ENCODE measurements at regions not wholly inside any gene's neighbourhood (a gene's known extent, or its start where the extent isn't known, plus 50 kb on each side); places are given as distances from the start of the nearest gene placed in this dataset.

GRCh38 chr10:111203615-111204014 is 126.8 kb downstream of the ADRA2A start:
- no peak for DNase-seq

- DNase-seq: no peak
Measured at GRCh38 chr10:111204838-111205237, 128.0 kb downstream of the ADRA2A start.

- DNase-seq: no peak
Measured at GRCh38 chr10:111206521-111206920, 129.7 kb downstream of the ADRA2A start.

- peak in 1 of 2 experiments; percentile 6 for DNase-seq
Measured at GRCh38 chr10:111207500-111207899, 130.7 kb downstream of the ADRA2A start.

- no peak for DNase-seq
Measured at GRCh38 chr10:111208951-111209350, 132.1 kb downstream of the ADRA2A start.

DNA sequence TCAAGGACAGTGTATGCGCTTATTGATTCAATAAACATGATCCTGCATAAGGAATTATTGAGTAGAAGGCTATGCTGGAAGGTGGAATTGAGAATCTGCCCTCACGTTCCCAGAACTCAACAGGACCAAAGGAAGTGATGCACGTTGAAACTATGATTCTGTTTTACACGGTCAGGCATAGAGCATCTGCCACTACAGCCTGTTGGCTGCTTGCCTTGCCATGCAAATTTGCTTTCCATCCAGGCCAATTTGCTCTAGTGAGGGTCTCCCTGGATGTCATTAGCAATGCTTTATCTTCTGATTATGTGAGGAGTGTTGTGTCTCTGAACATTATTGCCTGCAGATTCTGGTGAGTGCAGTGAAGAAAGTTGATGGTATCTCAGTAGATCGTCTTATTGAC is 132.9 kb downstream of the ADRA2A start:
- no peak for DNase-seq

DNA sequence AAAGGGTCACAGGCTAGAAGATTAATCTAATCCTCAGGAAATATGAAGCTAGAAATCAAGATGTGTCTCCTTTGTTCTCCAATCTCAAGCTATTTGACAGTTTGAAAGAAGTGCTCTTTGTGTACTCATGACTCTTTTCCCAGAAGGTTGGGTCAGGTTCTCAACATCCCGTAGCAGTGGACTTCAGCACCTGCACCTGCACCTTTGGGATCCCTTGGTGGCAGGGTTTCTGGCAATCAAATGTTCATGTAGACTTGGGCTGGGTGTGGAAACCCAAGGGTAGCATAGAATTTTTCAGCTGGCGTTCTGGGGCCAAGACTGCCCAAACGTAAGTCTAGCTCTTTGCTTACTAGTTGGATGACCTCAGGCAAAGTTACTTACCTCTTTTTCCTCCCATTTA is 134.4 kb downstream of the ADRA2A start:
- DNase-seq: no peak

- no peak for DNase-seq
Measured at GRCh38 chr10:111211706-111212105, 134.9 kb downstream of the ADRA2A start.

- no peak for DNase-seq
Measured at GRCh38 chr10:111221682-111222480, 145.1 kb downstream of the ADRA2A start.

DNA sequence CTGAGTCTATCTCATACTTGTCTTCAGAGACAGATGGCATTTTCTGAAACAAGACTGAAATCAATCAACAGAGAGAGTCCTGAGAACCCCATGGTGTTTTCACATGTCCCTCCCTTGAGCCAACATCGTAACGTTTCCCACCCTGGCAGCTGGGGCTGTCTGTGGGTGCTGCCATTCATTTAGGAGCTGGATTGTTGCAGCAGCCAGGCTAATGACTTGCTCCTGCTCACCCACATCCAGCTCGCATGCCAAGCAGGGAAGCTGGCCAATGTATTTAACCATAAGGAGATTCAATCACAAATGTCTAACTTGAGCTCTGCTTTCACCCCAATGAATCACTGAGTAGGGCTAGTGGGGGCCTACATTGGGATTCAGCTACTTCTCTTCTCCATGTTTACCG is 146.1 kb downstream of the ADRA2A start:
- no peak for DNase-seq

- no peak for DNase-seq
Measured at GRCh38 chr10:111231779-111232178, 154.9 kb downstream of the ADRA2A start.

DNA sequence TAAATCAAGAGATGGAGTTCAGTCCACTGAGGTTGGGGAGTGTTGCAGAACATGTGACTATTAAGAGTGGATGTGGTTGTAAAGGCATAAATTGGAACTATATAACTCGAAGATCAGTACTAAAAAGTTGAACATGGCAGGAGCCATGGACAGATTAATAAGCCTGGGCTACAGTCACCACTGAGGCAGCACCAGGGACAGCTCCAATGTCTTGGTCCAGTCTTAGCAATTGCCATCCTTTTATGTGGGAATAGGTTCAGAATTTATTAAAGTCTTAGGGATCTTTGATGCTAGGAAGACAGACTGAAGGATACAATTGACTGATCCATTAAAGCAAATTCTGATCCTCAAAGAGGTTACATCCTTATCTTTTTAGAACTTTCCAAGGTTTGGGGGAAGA is 156.6 kb downstream of the ADRA2A start:
- DNase-seq: no peak

- no peak for DNase-seq
Measured at GRCh38 chr10:111234234-111234913, 157.5 kb downstream of the ADRA2A start.

GRCh38 chr10:111234914-111235302 is 158.1 kb downstream of the ADRA2A start:
- no peak for DNase-seq

DNA sequence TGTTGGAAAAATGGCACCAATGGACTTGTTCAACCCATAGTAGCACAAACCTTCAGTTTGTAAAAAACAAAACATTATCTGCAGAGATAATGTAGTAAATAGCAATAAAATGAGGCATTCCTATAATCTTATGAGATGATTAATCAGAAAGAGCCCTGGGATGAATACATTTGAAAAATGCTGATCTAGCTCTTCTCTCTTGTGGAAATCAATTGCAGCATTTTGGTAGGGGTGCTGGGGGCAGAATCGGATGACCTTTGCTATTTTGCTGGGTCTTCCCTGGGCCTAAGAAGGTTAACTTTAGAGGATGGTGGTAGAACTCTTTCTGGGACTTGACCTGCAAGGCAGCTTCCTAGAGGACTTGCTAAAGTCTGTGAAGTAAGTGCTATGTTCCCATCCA is 163.5 kb downstream of the ADRA2A start:
- no peak for DNase-seq

- no peak for DNase-seq
Measured at GRCh38 chr10:111243126-111243525, 166.3 kb downstream of the ADRA2A start.

GRCh38 chr10:111246136-111246535 is 169.3 kb downstream of the ADRA2A start:
- DNase-seq: no peak

- DNase-seq: no peak
Measured at GRCh38 chr10:111246814-111247452, 170.1 kb downstream of the ADRA2A start.

GRCh38 chr10:111247781-111248389 is 171.1 kb downstream of the ADRA2A start:
- no peak for DNase-seq

DNA sequence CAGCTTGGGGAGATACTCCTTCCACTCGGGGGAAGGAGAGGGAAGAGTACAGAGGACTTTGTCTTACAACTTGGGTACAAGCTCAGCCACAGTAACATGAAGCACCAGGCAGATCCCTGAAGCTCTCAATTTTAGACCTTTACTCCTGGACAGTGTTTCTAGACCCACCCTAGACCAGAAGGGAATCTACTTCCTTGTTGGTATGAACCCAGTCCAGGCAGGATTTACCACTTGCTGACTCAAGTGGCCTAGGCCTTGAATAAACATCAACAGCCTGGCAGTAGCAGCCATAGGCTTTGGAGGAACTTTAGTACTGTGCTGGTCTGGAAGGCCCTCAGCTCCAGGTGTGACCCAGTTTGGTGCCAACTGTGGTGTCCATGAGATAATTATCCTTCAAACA is 173.1 kb downstream of the ADRA2A start:
- no peak for DNase-seq

GRCh38 chr10:111261081-111261615 is 184.3 kb downstream of the ADRA2A start:
- no peak for DNase-seq

DNA sequence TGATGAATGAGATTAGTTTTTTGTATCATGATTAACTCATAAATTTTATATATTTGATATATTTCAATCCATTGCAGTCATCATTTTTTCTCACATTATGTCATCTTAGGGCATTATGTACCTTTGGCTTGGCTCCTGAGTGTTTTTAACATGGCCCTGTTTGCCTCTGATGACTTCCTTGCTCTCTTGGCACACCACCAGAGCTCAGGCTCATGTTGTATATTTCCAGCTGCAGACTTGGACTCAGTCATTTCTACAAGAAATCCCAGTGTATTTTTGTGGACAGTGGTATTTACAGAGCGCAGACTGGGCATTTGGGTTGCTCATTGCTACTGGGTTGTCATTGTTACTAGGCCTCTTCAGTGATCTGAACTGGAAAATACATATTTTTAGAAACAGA is 188.5 kb downstream of the ADRA2A start:
- DNase-seq: no peak

DNA sequence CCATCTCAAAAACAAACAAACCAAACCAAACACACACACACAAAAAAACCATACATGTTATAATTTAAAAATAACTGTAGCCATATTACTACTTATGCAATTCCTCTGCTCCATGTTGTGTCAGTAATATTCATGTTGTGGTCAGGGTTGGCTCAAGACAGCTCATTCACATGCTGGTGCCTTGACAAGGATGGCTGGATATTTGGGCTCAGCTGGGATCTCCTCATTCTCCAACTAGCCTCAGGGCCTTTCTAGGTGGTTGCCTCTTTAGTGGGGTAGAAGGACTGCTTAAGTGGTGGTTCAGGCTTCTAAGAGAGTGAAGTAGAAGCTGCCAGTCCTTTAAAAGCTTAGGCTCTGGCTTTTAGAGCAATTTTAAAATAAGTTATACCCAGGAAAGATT is 189.3 kb downstream of the ADRA2A start:
- no peak for DNase-seq
